Right lobe of liver (tissue), 4 donors: ENCODE measurements at regions not wholly inside any gene's neighbourhood (a gene's known extent, or its start where the extent isn't known, plus 50 kb on each side); places are given as distances from the start of the nearest gene placed in this dataset.

Experiments
- CTCF ChIP-seq, 4 donors: fragments of 200-600 bp in 3 of 4; fragments of 450-650 bp in 1 of 4; IDR thresholded peaks; one replicate each; pipeline versions ENCODE4 v1.5.1 to v1.8.0; 2016 to 2022; ENCODE audit warnings: antibody characterized with exemption in 4 of 4, mild to moderate bottlenecking in 2 of 4
- POLR2A ChIP-seq: fragments of 450-650 bp; IDR thresholded peaks from one replicate; pipeline ENCODE4 v1.6.1; 2017; ENCODE audit warnings: antibody characterized with exemption, mild to moderate bottlenecking
- donor health status: DM: no; HTN: no; CAD: no.
- donor health status: DM: no; HTN: no; CAD: no.
- donor health status: DM: no; HTN: yes; CAD: no.

GRCh38 chr5:174636094-174636493 is 88.3 kb upstream of the MSX2 start:
- TF ChIP-seq CTCF (IDR thresholded peaks at IDR 0.05) (no peak), POLR2A (no peak)
